ENCODE measurements at regions not wholly inside any gene's neighbourhood (a gene's known extent, or its start where the extent isn't known, plus 50 kb on each side); places are given as distances from the start of the nearest gene placed in this dataset.

DNA sequence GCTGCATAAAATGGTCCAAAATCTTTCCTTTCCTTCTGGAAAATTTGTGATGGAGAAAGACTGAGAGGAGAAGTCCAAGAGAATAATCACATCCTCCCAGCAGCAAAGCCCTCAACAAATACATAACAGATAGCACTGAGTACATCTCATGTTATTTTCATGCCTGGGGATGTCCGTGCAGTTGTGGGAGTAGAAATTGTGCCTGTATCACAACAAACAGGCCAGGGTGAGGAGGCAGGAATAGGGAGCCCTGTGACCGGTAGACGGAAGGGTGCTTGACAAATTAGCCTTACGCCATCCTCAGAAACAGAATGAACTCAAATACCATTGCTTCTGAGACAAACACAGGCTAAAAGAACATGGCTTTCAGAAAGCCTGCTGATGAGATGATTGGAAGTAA, 333.2 kb upstream of the UMPS start:
- ATAC-seq (no peak), DNase-seq (ENCODE audit: low spot score in 2 of 2) (no peak)
- Mint-ChIP-seq H3K9me3 (no peaks in the 10 kb centered on the region), H3K36me3 (no peaks in the 10 kb centered on the region), H3K27ac (no peak overlapping the region)

DNA sequence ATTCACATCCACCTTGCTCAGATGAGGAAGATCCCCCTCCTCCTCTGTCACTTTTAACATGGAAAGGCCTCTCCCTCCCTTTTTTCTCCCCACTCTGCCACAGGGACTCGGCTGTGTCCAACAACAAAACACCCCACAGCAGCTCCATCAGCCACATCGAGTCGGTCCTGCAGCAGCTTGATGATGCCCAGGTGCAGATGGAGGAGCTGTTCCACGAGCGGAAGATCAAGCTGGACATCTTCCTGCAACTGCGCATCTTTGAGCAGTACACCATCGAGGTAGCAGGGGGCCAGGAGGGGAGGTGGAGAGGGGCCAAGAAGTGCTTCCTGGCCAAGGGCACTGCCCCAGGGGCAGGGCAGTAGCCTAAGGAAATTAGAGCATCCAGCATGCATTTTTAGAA, 331.7 kb upstream of the UMPS start:
- ATAC-seq (no peak), DNase-seq (ENCODE audit: low spot score in 2 of 2) (no peak)
- H3K36me3 Mint-ChIP-seq = no peaks in the 10 kb centered on the region

DNA sequence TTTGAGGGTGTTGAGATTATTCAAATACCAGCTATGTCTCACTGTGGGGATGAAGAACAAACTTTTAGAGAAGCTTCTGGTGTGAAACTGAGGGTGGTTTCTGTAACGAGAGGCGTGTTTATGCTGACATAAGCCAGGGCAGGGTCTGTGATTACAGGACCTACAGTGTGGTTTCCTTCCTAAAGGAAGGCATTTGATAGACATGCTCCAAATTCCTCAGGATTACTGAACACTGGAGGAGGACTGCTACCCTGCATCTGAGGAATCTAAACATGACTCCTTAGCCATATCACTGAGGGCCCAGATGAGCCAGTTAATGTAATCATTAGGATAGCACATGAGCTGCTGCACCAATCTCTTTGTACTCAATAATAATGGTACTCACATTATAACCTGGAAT, 328.4 kb upstream of the UMPS start:
- Mint-ChIP-seq H3K27ac (no peak overlapping the region), H3K36me3 (no peaks in the 10 kb centered on the region), H3K9me3 (no peaks in the 10 kb centered on the region)
- ATAC-seq (no peak), DNase-seq (ENCODE audit: low spot score in 2 of 2) (no peak)

More for the DNA sequence above, 331.7 kb upstream of the UMPS start:
- Mint-ChIP-seq H3K27ac (no peak overlapping the region), H3K9me3 (no peaks in the 10 kb centered on the region)

DNA sequence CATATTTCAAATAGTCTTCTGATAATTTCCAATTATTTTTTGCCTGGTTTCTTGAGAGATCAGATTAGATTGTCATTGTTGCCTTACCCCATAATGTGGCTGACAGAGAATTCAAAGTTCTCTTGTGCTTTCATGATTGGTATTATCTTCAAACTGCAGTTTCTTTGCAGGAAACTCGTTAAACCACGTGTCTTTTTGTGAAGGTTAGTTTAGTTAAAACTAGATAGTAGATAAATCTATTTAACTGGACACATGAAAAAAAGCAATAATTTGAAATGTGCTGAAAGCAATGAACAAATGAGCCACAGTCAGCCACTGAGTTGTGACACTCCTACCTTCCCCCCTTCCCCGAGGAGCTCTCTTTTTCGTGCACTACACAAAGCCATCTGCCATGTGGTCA, 327.5 kb upstream of the UMPS start:
- Mint-ChIP-seq H3K9me3 (no peaks in the 10 kb centered on the region), H3K36me3 (no peaks in the 10 kb centered on the region), H3K27ac (no peak overlapping the region)
- ATAC-seq (no peak), DNase-seq (ENCODE audit: low spot score in 2 of 2) (no peak)

DNA sequence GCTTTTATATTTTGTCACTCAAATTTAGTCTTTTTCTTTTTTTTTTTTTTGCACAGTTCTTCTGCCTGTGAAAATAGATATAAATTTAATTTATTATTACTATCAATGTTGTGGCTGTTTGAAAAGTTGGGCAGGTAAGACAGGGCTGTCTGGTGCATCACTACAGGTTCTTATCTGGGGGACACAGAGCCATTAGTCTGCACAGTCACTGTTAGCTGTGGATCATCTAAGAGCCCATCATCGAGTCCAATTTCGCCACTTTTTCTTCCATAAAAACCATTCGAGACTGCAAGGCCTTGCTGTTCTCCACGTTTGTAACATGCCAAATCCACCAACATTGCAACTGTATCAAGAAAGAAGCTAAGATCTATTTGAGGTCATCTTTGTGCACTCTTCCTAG, 325.6 kb upstream of the UMPS start:
- no peaks in the 10 kb centered on the region for H3K9me3 Mint-ChIP-seq
- H3K27ac Mint-ChIP-seq = no peak overlapping the region
- DNase-seq (ENCODE audit: low spot score in 2 of 2) (no peak), ATAC-seq (no peak)
- no peaks in the 10 kb centered on the region for H3K36me3 Mint-ChIP-seq

DNA sequence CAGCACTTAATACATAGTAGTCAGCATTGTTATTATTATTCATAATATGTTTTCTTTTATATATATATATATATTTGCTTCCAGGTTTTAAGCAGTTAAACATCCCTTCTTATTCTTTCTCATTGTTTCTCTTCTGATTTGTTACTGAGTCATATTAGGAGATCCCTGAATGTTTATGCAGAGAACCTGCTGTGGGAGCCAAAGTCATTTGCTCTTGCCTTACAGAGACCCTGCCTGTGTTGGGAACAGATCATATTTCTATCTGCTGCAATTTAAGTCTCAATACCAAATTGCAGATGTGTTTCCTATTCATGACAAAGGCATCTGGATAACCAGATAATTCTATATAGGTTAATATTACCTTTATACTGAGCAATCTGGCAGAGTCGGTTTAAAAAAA, 323.0 kb upstream of the UMPS start:
- DNase-seq (ENCODE audit: low spot score in 2 of 2) (no peak), ATAC-seq (no peak)
- Mint-ChIP-seq H3K36me3 (no peaks in the 10 kb centered on the region), H3K27ac (no peak overlapping the region), H3K9me3 (no peaks in the 10 kb centered on the region)

DNA sequence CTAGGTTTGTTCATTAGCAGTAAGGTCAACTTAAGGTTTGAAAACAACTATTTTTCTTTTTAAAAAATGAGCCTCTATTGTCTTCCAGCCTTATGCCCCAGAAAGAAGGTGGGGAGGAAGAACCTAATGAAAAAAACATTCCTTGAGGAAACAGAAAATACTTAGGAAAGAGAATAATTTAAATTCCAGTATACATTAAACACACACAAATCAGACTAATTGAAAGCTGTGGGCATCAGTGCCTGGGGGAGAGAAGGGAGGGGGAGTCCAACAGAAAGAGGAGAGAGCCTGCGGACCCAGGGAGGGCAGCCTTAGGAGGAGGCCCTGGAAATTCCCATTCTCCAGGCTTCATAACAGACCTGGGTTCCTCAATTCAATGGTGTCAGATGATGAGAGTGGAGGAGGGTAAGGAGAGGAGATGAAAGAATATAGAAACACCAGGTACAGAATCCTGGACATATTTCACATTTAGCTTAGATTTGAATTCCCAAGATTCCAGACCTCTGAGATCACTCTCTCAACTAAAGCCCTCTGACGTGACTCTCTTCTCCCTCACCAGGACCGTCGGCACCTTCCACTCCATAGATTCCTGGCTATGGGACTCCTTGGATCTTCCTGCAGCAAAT, 320.5 kb upstream of the UMPS start:
- DNase-seq (ENCODE audit: low spot score in 2 of 2) = no peak
- H3K27ac Mint-ChIP-seq = no peak overlapping the region
- ATAC-seq = no peak
- H3K36me3 Mint-ChIP-seq = no peaks in the 10 kb centered on the region
- no peaks in the 10 kb centered on the region for H3K9me3 Mint-ChIP-seq

DNA sequence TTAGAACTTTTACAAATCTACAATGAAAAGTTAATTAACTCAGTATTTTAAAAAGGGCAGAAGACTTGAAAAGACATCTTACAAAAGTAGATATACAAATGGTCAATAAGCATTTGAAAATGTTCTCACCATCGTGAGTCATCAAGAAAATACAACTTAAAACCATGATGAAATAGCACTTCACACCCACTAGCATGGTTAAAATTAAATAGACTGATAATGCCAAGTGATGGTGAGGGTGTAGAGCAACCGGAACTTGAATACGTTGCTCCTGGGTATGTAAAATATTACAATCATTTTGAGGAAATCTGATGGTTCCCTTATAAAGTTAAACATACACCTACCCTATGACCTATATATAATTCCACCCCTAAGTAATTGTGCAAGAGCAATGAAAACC, 319.8 kb upstream of the UMPS start:
- DNase-seq (ENCODE audit: low spot score in 2 of 2) = no peak
- no peak for ATAC-seq
- H3K27ac Mint-ChIP-seq = no peak overlapping the region
- H3K36me3 Mint-ChIP-seq = no peaks in the 10 kb centered on the region
- no peaks in the 10 kb centered on the region for H3K9me3 Mint-ChIP-seq

DNA sequence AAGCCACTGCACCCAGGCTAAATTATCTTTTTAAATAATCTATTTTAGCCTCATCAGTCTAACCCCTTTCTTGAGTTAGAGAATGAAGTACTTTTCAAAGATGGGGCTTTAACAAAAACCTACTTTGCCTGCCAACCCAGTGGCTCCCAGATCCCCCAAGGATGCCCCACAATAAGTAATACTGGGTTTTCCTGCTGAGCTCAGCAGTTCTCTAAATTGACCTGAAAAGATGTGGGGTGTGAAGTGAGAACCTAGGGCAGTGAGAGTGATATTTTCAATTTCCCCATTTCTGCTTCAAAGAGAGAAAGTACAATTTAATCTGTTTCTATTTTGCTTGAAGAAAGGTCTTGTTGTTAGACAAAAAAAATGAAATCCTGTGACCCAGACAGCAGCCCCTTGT, 318.5 kb upstream of the UMPS start:
- Mint-ChIP-seq H3K9me3 (no peaks in the 10 kb centered on the region), H3K36me3 (no peaks in the 10 kb centered on the region), H3K27ac (no peak overlapping the region)

DNA sequence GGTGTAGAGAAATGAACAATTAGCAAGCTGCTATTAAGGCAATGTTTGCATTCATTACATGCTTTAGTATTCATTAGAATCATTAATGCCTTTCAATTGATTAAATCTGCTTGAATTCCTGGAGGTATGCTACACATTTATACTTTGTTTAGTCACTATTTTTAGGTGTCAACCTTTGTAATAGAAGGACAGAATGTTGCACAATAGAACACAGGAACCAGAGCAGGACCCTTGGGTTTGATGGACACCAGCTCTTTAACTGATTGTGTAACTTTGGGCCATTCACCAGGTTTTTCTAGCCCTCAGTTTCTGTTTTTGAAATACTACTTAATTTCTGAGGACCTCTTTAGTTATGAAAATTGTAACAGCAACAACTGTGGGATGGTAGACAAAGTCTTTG, 317.6 kb upstream of the UMPS start:
- no peak overlapping the region for H3K27ac Mint-ChIP-seq
- H3K9me3 Mint-ChIP-seq = no peaks in the 10 kb centered on the region
- H3K36me3 Mint-ChIP-seq = no peaks in the 10 kb centered on the region
- ATAC-seq (no peak), DNase-seq (ENCODE audit: low spot score in 2 of 2) (no peak)

More for the DNA sequence above, 318.5 kb upstream of the UMPS start:
- ATAC-seq (no peak), DNase-seq (ENCODE audit: low spot score in 2 of 2) (no peak)

DNA sequence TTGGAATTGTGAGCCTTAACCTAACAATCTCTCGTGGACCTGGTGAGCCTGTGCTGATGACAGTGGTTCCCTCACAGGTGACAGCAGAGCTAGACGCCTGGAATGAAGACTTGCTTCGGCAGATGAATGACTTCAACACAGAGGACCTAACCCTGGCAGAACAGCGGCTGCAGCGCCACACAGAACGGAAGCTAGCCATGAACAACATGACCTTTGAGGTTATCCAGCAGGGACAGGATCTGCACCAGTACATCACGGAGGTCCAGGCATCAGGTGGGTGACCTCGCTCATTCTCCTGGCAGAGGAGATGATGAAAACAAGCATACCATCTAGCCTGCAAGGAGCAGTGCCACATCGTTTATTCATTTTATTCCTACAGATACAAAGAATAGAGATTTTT, 316.9 kb upstream of the UMPS start:
- H3K36me3 Mint-ChIP-seq = no peaks in the 10 kb centered on the region
- H3K9me3 Mint-ChIP-seq = no peaks in the 10 kb centered on the region
- DNase-seq (ENCODE audit: low spot score in 2 of 2) = no peak
- ATAC-seq = no peak
- H3K27ac Mint-ChIP-seq = no peak overlapping the region

DNA sequence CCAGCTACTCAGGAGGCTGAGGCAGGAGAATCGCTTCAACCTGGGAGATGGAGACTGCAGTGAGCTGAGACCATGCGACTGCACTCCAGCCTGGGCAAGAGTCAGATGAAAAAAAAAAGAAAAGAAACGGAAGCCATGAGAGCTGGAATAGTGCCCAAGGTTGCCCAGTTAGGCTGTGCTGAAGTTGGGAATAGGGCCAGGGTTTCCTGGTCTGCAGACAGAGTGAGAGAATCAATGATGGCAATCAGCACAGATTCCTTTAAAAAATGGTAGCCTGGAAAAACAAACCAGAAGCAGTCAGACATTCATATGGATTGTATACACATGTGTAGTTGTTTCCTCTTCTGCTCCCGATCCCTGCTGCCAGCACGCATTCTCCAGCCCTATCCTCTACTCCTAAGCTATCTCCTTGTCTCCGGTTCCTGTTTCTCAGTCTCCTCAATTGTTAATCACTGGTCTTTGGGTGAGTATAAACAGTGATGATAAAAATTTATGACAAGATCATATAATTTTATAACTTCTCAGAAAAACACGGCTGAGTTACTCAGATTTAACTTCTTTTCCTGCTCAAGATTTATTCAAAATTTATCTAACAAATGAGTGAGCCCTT, 316.2 kb upstream of the UMPS start:
- no peak for DNase-seq (ENCODE audit: low spot score in 2 of 2)
- Mint-ChIP-seq H3K27ac (no peak overlapping the region), H3K36me3 (no peaks in the 10 kb centered on the region), H3K9me3 (no peaks in the 10 kb centered on the region)
- no peak for ATAC-seq

DNA sequence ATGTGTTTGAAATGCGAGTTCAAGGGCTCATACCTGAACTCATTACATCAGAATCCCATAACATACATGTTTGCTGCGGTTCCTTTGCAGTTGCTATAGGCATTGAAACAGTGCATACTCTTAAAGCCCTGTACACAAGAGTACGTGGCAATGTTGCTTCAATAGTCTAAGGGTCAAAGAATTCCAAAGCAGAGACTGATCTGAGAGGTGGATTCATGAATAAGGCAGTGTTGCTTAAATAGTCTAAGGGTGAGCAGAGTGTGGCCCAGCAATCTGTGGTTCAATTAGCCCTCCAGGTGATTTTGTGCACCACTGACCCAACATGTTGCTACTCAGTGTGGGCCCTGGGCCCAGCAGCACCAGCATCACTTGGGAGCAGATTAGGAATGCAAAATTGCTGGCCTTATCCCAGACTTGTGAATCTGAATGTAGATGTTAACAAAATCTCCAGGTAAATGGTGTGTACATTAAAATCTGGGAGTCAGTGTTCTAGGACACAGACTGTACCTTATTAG, 314.7 kb upstream of the UMPS start:
- no peak overlapping the region for H3K27ac Mint-ChIP-seq
- H3K9me3 Mint-ChIP-seq = no peaks in the 10 kb centered on the region
- H3K36me3 Mint-ChIP-seq = no peaks in the 10 kb centered on the region
- no peak for DNase-seq (ENCODE audit: low spot score in 2 of 2)
- no peak for ATAC-seq

DNA sequence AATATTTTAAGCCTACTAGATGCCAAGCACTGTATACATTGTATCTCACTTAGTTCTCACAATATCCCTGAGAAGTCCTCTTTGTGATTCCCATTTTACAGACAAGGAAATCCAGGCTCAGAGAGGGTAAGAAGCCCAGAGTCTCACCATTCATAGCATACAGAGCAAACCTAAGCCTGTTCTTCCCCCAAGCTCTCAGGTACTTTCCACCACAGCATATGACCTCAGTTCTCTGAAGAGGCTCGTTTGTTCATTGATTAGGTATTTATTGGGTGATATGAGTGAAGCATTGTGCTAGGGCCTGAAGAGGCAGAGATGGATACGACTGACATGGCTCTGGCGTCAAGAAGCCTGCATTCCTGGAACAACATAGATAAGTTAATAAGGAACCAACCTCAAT, 310.9 kb upstream of the UMPS start:
- DNase-seq (ENCODE audit: low spot score in 2 of 2) = no peak
- H3K9me3 Mint-ChIP-seq = no peaks in the 10 kb centered on the region
- no peaks in the 10 kb centered on the region for H3K36me3 Mint-ChIP-seq
- H3K27ac Mint-ChIP-seq = no peak overlapping the region
- ATAC-seq = no peak

DNA sequence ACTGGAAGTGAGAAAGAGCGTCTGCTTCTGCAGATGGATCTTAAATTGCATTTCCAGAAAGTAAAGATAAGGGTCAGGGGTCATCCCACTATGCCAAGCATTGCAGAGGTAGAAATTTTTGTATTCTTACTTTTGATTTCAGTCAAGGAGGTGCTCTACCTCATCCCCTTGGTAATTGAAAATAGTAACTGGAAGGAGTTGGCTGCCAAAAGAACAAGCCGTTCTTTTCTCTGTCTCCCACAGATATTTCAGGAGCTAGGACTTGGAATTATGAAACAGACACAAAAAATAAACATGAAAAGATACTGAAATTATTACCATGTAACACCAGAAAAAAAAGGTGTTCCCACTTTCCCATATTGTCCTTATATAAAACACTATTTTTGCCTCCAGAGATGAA, 309.9 kb upstream of the UMPS start:
- H3K27ac Mint-ChIP-seq = no peak overlapping the region
- ATAC-seq = no peak
- DNase-seq (ENCODE audit: low spot score in 2 of 2) = no peak

DNA sequence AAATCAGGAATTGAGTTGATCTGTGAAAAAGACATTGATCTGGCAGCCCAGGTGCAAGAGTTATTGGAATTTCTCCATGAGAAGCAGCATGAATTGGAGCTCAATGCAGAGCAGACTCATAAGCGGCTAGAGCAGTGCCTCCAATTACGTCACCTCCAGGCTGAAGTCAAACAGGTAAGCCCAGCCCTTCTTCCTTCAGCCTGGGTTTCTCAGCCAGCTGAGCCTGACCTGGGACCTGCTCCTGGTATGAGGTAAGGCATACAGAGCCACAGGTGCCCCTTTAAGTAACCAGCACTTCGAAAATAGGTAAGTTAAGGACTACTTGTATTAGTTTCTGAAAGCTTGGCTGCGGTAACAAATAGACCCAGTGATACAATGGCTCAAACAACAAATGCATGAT, 307.4 kb upstream of the UMPS start:
- no peaks in the 10 kb centered on the region for H3K9me3 Mint-ChIP-seq
- no peak overlapping the region for H3K27ac Mint-ChIP-seq
- DNase-seq (ENCODE audit: low spot score in 2 of 2) = no peak
- H3K36me3 Mint-ChIP-seq = no peaks in the 10 kb centered on the region
- no peak for ATAC-seq

More for the DNA sequence above, 309.9 kb upstream of the UMPS start:
- H3K36me3 Mint-ChIP-seq = no peaks in the 10 kb centered on the region
- H3K9me3 Mint-ChIP-seq = no peaks in the 10 kb centered on the region

DNA sequence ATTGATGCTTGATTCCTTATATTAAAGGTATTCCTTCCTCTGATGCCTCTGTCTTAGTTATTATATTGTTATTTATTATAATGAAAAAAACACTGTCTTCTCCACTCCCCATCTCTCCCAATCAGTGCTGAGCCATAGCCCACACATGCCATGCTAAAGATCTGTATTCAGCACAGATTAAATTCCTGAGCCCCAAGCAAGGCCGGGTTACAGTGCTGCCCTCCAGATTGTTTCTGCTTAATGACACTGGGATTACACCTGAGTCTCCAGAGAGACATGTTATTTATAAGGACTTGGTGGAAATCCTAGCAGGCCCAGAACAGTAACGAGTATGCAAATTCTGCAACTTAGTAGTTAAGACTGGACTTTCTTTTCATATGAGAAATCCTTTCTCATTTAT, 305.9 kb upstream of the UMPS start:
- Mint-ChIP-seq H3K27ac (no peak overlapping the region), H3K9me3 (no peaks in the 10 kb centered on the region), H3K36me3 (no peaks in the 10 kb centered on the region)
- no peak for DNase-seq (ENCODE audit: low spot score in 2 of 2)
- ATAC-seq = no peak

DNA sequence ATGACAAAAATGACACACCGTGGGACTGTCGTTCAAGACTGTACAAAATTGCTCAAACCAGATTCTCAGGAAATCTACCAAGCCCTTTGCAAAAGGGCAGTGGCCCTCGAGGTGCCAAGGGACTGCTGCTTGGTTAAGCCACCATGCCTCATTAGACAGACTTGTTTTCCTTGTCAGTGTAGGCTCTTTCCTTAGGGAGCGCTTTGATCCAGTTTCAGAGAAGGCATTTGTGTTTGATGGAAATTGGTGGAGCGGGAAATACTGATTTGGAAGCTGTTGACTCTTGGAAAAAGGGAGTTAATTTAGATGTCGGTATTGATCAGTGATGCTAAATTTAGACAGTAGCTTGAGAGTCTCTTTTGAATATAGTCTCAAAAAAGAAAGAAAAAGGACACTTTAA, 304.3 kb upstream of the UMPS start:
- H3K27ac Mint-ChIP-seq = no peak overlapping the region
- DNase-seq (ENCODE audit: low spot score in 2 of 2) (no peak), ATAC-seq (no peak)
- H3K36me3 Mint-ChIP-seq = no peaks in the 10 kb centered on the region
- no peaks in the 10 kb centered on the region for H3K9me3 Mint-ChIP-seq
